Stimulated activated CD4-positive, alpha-beta T cell treated with anti-CD3 and anti-CD28 coated beads, TNF-alpha, amount 100 ng/mL, for 1 hour (primary cell): ENCODE measurements at regions not wholly inside any gene's neighbourhood (a gene's known extent, or its start where the extent isn't known, plus 50 kb on each side); places are given as distances from the start of the nearest gene placed in this dataset.
"Not testable (repeated sequence)": the region's sequence is repeated elsewhere in the genome, so short reads cannot be mapped to it uniquely, and the experiment has no call there.

Source experiments
- DNase-seq, 3 donors: peaks; one replicate each; pipeline ENCODE4 v3.0.0-alpha.2; 2020; ENCODE audit warnings: low read depth in 3 of 3, low spot score in 1 of 3

GRCh38 chr9:39566782-39567181, 211.3 kb downstream of the SPATA31A1 start:
- not testable (repeated sequence) for DNase-seq

- not testable (repeated sequence) for DNase-seq
Observed at GRCh38 chr9:39567396-39567795, 211.9 kb downstream of the SPATA31A1 start.

- DNase-seq: not testable (repeated sequence)
Observed at GRCh38 chr9:39568900-39569299, 213.4 kb downstream of the SPATA31A1 start.

- DNase-seq: not testable (repeated sequence)
Observed at GRCh38 chr9:39573024-39574022, 217.9 kb downstream of the SPATA31A1 start.

GRCh38 chr9:39579000-39579399, 223.5 kb downstream of the SPATA31A1 start:
- DNase-seq: not testable (repeated sequence)

- not testable (repeated sequence) for DNase-seq
Observed at GRCh38 chr9:39581296-39581695, 225.8 kb downstream of the SPATA31A1 start.

GRCh38 chr9:39582677-39583412, 227.4 kb downstream of the SPATA31A1 start:
- DNase-seq: not testable (repeated sequence)

GRCh38 chr9:39583413-39583747, 227.9 kb downstream of the SPATA31A1 start:
- not testable (repeated sequence) for DNase-seq

- DNase-seq: not testable (repeated sequence)
Observed at GRCh38 chr9:39585233-39585632, 229.8 kb downstream of the SPATA31A1 start.

- no peak for DNase-seq
Observed at GRCh38 chr9:39587844-39588499, 232.5 kb downstream of the SPATA31A1 start.

GRCh38 chr9:39588500-39589137, 233.2 kb downstream of the SPATA31A1 start:
- DNase-seq: no peak

- DNase-seq: not testable (repeated sequence)
Observed at GRCh38 chr9:39604089-39604488, 248.6 kb downstream of the SPATA31A1 start.

GRCh38 chr9:39611449-39612231, 256.2 kb downstream of the SPATA31A1 start:
- DNase-seq: not testable (repeated sequence)

- DNase-seq: not testable (repeated sequence)
Observed at GRCh38 chr9:39616480-39616879, 261.0 kb downstream of the SPATA31A1 start.

- not testable (repeated sequence) for DNase-seq
Observed at GRCh38 chr9:39624048-39624447, 268.6 kb downstream of the SPATA31A1 start.

GRCh38 chr9:39632071-39632470, 276.6 kb downstream of the SPATA31A1 start:
- DNase-seq: not testable (repeated sequence)

GRCh38 chr9:39649029-39649428, 293.6 kb downstream of the SPATA31A1 start:
- not testable (repeated sequence) for DNase-seq

GRCh38 chr9:39656960-39657603, 301.6 kb downstream of the SPATA31A1 start:
- DNase-seq: not testable (repeated sequence)

- DNase-seq: not testable (repeated sequence)
Observed at GRCh38 chr9:39663020-39663419, 307.6 kb downstream of the SPATA31A1 start.
